HT1080 (cell line): ENCODE measurements at regions not wholly inside any gene's neighbourhood (a gene's known extent, or its start where the extent isn't known, plus 50 kb on each side); places are given as distances from the start of the nearest gene placed in this dataset.

Experiments used
- DNase-seq: peaks from one replicate; pipeline ENCODE4 v3.0.0-alpha.2; 2015; ENCODE audit warnings: low read depth

DNA sequence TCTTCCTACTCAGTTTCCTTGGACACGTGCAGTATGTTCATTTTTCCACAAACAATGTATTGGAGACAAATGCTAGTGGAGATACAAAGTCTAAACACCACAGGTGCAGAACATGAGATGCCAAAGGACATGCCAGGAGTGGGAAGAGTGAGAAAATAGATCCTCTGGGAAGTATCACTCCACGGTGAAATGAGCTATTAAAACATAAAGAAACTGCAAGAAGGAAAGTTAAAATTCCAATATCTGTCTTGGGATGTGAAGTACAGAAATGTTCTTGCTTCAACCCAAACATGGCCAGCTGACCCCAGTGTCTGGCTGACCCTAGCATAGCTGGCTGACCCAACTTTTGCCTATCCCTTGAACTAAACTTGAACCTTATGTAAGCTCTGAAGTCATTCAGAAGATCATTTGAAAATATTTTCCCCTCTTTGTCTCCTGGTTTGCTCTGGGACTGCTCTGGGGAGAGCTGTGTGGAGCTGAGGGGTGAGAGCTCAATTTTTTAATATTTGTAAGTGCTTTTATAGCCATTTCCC lies 59.5 kb downstream of the FZD1 start:
- DNase-seq, result no peak

DNA sequence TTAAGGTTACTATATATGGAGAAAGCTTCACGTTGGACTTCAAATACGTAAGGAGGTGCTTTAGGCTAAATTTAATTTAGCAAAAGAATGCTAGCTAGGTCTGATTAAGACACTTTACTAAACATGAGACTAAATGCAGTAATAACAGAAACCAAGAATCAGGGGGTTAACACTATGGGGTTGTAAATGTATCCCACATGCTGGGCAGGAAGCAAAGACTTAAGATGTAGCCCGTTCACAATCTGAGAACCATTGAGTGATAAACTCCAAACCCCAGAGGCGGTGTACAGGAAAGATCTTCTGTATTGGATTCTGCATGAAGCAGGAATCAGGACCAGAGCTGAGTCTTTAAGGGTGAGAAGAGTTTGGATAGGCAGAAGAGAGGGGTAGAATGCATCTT lies 60.4 kb downstream of the FZD1 start:
- no peak for DNase-seq

DNA sequence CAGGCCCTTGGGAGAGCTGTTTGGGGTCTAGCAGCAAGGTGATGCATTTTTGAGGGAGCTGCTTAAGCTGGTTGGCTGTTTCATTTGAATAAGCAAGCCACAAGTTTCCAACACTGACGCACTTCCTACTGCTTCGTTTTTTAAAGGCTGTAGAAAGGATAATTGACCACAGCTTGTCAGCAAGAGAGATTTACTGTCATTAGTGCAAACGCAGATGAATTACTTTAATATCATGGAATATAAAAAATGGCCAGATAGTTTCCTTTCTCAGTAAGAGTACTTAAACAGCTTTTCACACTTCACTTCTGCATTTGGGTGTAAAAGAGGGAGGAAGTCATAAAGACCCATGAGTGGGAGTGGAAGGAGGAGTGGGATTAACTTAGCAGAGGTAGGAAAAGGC lies 61.5 kb downstream of the FZD1 start:
- DNase-seq, result peak; percentile 38

DNA sequence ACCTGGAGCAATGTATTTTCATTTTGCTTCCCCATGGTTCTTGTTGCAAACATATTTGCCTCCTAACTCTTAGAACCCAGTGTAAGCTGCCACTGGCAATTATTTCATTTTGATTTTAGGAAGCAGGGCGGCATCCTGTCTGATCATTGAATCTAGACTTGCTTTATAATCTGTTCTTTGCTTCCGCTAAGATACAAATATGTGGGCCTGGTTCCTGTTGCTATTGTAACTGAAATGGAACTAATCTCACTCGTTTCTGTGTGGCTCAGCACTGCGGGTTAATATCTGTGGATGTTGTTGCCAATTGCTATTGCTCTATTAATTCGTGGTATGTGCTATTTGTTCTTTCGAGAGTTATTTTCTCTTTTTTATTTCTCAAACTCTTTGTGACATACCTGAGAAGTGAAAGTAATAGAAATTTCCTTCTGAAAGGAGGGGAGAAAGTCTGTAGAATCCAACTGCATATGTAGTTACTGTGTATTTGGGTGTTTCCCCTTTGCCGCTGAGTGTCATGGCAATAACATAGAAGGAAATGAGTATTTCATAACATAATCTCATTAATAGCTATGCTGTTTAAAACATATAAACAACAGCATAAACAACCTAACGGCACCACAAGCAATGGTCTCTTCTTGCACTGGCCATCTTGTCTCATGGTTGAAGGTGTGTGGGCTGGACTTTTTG lies 62.4 kb downstream of the FZD1 start:
- no peak for DNase-seq

DNA sequence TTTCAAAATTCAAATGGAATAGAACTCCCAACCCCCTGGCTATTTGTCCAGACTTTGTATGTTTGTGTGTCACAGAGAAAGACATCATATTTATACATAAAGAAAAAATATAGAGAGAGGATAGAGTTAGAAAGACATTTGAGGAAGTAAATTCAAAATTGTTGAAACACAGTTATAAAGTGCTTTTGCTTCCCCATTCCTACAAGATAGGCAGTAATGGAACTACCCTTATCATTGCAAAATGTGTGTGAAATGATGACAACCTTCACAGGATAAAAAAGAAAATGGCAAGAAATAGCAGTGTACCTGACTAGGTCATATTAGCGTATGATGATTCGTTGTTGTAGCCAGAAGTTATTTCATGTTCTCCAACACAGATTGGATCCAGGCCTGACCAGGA lies 63.1 kb downstream of the FZD1 start:
- DNase-seq, result no peak

DNA sequence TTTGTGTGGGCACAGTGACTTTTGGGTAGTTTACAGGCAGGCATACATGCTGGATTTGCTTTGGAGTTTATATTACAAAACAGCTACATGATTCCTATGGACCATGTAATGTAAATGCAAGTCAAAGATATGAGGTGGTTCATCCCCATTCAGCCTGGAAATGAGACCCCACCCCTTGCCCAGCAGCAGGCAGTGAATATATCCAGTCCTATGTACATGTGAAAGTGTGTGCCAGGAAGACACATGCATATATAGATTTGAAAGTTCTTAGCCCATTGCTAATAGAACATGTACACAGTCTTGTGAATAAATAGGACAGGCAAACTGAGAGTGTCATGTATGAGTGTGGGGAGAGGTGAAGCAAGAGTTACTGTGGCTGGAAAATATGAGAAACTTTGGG lies 65.3 kb downstream of the FZD1 start:
- DNase-seq, result no peak

DNA sequence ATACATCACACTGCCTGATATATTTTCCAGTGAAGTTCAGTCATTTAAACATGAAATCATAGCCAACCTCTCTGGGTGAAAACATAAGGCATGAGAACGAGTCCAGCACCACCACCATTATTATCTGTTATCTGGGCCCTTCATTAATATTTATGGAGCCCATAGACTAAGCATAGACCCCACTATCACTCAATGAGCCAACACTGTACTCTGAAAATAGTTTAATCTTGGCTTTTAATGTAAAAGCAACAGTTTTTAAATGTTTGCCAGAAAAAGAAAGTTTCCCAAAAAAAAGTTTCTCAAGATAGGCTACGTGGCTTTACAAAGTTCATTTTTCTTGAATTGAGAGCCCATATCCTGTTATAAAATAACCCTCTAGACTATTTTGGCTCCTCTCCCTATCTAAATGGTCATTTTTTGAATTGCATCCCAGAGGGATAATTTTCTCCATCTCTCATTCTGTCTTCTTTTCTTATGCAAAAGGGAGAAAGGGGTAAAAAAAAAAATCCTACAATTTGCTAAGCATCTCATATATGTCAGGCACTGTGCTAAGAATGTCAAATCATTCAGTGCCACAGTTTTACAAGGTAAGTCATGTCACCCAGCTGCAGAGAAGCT lies 66.1 kb downstream of the FZD1 start:
- DNase-seq, result no peak

DNA sequence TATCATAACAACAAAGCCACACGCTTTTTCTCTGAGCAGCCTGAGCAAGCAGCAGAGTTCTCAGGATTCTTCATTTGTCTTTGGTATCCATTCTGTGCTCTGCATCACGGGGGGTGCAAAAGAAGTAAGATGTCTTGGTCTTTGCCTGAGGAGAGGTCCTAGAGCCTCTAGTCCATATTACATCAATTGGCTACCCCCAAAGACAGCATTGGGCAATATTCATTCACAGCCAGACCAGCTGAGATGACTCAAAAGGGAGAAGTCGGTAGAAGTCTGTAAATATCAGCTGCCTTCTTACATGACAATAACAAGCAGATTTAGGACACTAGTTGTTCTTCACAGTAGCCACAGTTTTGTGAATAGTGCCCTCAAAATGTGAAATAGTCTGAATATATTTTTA lies 66.6 kb downstream of the FZD1 start:
- DNase-seq, result no peak

DNA sequence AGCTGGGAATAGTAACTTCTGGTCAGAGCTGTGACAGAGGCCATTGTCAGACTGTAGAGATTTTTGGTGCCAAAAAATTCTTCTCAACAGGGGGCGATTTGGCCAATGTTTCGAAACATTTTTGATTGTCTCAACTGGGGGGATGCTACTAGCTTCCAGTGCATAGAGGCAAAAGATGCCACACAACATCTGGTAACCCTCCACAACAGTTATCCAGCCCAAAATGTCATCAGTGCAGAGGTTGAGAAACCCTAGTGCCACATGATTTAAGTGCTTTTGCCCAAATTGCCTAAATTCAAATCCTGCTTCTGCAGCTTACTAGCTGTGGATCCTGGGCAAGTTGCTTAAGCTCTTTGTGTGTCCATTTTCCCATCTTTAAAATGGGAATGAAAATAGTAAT lies 71.9 kb downstream of the FZD1 start:
- DNase-seq, result no peak

DNA sequence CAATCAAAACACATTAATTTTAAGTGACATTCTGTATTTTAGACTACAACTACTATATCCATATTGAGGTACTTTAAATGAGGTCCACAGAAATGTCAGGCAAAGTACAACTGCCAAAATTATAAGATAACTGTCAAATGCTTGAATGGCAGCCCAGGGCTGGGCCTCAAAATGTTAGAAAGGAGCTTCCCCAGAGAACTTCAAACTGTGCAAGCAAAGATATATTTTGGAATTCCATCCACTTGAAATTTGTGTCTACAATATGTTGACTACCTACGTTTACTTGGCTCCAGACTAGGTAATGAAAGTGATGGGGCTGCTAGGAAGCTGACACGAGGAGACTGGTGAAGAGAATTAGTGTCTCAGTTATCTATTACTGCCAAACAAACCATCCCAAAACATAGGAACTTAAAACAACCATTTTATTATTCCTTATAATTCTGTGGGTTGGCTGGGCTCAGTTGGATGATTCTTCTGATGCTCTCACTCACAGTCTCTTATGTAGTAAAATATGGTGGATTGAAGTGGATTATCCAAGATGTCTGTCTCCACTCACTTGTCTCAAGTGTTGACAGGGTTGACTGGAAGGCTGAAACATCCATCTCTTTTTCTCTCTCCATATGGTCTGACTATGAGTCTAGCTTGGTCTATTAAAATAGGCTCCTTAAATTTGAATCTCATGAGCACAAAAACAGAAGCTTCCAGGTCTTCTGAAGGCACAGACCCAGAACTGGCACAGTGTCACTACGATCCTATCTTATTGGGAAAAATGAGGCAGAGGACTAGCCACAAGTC lies 74.2 kb downstream of the FZD1 start:
- no peak for DNase-seq

DNA sequence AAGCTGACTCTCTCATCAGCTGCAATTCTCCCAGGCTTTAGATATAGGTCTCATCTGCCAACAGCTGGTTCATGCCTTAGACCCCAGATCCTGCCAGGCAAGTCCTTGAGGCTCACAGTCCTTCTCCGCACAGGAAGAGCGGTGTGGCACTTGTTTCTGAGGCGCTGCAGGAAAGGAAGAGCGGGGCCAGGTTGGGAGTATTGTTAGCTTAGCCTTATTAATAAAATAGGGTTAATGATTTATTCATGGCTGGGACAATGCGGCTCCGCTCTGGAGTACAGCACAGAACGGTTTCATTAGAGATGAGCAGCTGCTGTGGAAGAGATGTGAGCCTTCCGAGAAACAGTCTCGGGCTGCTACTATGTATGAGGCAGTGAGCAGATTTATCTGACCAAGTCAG lies 78.1 kb downstream of the FZD1 start:
- DNase-seq, result no peak

DNA sequence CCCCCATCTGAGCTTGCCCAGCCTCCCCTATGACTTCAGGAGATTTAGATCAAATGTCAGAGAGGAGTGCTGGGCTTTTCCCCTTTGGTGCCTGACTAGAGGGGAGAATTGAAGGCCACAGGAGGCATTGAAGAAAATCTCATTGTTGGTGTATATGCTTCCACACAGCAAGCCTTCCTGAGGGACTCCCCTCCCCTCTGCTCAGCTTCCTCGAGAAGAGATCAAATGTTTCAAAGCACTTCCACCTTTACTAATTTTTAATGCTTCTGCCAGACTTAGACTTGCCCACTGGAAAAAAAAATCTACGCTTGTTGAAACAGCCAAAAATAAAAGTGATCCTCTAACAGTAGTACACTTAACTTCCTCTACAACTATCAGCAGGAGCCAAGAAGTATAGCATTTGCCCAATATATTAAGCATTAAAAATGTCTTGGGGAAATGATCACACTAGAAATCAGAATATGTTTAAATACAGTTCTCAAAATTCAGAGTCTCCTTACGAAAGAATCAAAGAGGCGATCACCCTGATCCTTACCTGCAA lies 79.3 kb downstream of the FZD1 start:
- no peak for DNase-seq

DNA sequence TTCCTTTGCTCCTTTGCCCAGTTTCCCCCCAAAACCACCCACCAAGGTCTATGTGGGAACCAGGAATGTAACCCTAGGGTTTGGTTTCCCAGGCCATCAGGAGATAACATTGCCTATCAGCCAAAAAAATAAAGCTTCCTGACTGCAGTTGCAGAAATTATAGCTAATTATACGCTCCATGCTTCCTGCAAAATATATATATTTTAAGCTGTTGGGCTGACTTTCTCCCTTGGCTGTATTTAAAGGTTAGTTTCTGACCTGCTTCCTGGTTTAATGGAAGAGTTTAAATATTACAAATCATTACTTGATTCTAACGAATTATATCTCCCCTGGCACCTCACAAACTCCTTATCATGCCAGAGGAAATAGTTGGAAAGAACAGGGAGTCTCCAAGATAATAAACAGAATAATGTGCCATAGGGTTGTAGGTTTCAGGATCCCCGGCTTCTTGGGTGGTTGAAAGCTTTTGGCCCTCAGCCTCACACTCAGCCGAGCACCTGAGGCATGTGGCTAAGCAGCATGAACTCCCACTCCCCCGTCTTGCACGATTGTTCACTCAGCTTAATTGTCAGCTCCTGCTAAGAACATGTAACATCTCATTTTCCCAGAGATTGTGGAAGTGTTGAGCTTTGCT lies 79.9 kb downstream of the FZD1 start:
- no peak for DNase-seq

DNA sequence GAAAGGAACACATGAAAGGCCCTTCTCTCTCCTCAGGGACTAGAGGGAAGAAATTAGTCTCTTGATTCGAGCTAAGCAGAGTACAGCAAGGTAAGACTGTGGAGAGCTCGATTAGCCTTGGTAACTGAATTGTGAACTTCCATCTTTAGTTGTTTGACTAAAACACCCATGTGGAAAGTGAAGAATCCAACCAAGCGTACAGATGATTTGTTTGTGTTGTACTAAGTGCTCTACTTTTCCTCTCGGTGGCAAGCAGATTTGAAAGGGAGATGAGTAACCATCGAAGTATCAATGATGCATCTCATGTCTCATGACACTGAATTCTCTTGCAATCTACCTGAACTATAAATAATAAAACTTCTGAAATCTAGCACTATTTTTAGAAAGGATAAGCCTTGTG lies 80.7 kb downstream of the FZD1 start:
- no peak for DNase-seq

DNA sequence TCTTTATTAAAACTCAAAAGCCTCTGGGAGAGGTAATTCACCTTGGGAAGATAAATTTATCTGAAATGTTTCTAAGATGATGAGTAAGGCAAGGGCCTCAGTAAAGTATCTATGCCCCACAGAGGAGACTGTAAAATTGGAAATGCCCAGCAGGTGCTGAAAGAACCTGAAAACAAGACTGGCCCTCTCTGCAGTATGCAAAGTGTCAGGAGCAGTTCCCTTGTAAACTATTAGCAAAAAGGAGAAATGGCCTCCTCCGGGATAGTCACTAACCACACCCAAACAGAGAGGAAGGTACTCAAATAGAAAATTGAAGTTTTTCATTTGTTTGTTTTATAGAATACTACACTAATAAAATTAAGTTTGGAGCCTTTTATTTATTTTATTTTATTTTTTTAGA lies 81.2 kb downstream of the FZD1 start:
- DNase-seq, result no peak

DNA sequence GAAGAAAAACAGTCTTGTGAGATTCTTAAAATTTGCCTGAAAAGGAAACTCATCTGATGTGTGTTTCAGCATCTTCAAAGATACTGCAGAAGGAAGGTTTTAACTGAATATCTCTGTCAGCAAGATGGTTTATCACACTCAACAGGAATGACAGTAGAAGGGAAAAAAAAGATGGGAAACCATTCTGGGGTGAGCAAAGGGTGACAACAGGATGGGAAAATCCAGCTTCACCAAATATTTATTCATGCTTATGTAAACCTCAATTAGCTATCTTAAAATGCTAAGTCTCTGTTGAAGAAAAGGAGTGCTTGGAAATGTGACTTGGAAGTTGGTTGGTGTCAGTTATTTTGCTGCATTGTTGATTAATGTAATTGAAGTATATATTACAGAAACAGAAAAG lies 82.2 kb downstream of the FZD1 start:
- no peak for DNase-seq

DNA sequence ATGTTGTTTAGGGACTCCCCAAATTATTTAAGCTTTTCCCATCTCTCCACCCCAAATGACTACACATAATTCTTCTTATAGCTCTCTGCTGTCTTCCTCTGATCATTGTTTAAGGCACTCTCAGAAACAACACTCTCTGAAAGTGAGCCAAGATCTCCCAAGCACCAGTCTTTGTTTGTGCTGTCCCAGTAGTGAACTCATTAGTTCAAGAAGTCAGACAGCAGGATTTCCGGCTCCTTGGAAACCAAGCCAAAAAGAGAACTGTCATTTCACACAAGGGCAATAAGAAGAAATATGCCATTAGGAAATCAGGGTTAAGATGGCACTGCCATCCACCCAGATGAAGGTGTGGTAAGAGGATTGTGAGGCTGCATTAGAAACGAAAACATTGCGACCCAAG lies 83.1 kb downstream of the FZD1 start:
- DNase-seq, result peak; percentile 31

DNA sequence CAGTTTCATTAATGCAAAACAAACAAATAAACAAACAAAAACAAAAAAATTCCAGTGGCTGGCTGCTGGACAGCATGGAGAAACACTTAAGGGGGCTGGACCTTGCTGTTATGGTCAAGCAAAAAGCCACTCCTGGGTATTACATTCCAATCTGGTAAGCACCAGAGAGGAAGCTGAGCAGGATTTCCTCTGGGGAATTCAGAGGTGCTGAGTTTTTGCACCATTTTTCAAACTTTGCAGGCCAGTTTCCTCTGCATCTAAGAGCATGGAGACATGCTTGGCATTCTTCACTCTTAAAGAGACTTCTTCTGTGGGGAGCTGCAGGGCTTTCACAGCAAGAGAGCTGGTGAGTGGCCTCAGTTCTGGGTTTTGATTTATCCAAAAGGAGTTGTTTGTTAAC lies 84.5 kb downstream of the FZD1 start:
- DNase-seq, result peak; percentile 17

DNA sequence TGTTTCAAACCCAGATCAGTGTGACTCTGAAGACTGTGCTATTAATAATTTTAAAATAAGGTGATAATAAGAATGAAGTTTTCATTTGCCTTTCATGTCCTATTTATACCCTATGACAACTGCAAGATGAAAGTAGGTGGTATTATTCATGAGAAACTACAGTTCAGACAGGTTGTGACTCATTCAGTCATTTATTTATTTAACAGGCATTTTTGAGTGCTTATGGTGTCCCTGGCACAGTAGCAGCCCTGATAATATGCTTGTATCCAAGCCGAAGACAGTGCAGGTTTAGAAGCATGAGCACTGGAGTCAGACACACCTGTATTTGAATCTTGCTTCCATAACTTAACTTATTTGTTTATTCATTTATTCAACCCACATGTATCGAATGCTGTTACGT lies 87.1 kb downstream of the FZD1 start:
- peak; percentile 75 for DNase-seq

DNA sequence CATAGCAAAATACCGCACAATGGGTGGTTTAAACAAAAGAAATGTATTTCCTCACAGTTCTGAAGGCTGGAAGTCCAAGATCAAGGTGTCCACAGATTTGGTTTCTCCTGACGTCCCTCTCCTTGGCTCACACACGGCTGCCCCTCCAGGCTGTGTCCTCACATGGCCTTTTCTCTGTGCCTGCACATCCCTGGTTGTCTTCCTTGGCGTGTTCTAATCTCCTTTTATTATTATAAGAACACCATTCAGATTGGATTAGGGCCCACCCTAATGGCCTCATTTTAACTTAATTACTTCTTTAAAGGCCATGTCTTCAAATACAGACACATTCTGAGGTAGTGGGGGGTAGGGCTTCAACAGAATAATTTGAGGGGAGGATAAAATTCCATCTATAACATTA lies 87.9 kb downstream of the FZD1 start:
- no peak for DNase-seq

DNA sequence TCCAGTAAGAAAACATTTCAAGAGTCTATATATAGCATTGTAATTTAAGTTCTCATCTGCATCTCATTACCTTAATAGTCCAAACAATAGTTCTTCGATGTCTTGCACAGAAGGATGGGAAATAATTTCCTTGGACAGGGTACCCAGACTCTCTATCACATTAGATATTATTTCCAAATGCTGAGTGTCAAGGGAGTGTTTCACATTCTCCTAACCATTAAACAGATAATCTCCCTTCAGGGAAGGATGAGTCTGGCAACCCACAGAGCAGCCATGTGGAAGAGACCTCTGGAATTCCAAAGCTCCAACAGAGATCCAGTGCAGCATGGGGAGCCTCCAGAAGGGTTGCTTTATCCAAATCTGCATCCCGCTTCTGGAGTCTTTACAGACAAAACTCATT lies 89.6 kb downstream of the FZD1 start:
- DNase-seq, result no peak
